ENCODE measurements at regions not wholly inside any gene's neighbourhood (a gene's known extent, or its start where the extent isn't known, plus 50 kb on each side); places are given as distances from the start of the nearest gene placed in this dataset.

DNA sequence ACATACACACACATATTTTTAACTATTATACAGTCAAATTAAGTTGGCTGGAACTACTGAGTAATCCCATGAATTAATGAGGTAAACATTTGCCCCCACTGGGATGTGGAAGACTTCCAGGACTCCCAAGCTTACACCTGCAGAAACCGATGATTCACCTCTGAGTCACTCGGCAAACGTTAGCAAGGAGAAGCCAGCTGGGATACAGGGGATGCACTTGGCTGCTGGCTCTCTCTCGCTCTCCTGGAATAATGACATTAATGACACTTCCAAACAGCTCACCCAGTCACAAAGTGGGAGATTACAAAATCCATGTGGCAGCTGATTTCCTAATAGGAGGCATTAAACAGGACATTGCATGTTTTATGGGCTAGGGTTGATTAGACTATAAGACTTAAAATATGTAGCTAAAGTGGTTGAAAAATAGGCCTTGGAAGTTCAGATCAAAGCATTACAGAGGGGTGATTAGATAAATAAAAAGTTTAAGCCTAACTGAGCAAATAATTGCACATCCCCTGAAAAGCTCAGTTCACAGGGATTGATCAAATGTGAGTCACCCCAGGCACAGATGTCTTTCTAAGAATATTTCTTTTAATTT is 500.9 kb downstream of the SOX2 start:
- TF ChIP-seq, protein P1, sequence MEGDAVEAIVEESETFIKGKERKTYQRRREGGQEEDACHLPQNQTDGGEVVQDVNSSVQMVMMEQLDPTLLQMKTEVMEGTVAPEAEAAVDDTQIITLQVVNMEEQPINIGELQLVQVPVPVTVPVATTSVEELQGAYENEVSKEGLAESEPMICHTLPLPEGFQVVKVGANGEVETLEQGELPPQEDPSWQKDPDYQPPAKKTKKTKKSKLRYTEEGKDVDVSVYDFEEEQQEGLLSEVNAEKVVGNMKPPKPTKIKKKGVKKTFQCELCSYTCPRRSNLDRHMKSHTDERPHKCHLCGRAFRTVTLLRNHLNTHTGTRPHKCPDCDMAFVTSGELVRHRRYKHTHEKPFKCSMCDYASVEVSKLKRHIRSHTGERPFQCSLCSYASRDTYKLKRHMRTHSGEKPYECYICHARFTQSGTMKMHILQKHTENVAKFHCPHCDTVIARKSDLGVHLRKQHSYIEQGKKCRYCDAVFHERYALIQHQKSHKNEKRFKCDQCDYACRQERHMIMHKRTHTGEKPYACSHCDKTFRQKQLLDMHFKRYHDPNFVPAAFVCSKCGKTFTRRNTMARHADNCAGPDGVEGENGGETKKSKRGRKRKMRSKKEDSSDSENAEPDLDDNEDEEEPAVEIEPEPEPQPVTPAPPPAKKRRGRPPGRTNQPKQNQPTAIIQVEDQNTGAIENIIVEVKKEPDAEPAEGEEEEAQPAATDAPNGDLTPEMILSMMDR (IDR thresholded peaks at IDR 0.05) = no peak
- TF ChIP-seq POLR2A (IDR thresholded peaks at IDR 0.05) = no peak

Data from uterus (tissue), 2 donors.